ENCODE measurements at regions not wholly inside any gene's neighbourhood (a gene's known extent, or its start where the extent isn't known, plus 50 kb on each side); places are given as distances from the start of the nearest gene placed in this dataset.

DNA sequence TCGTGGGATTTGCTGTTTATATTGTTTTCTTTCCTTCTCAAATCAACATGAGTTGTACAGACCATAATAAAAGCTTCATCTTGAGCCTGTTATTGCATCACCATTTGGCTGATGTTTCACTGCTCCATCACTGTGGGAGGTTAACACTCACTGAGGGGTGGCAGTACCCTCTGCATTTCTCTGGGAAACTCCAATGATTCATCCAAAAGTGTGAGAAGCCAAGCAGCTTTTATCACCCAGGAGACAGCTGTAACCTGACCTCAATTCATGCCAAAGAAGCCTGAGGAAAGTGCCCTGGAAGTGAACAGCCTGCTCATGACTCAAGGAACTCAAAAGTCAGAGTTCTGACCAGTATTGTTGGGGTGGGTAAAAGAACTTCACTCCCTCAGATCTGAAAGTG is 84.1 kb downstream of the GPR88 start:
- TF ChIP-seq, protein P1, sequence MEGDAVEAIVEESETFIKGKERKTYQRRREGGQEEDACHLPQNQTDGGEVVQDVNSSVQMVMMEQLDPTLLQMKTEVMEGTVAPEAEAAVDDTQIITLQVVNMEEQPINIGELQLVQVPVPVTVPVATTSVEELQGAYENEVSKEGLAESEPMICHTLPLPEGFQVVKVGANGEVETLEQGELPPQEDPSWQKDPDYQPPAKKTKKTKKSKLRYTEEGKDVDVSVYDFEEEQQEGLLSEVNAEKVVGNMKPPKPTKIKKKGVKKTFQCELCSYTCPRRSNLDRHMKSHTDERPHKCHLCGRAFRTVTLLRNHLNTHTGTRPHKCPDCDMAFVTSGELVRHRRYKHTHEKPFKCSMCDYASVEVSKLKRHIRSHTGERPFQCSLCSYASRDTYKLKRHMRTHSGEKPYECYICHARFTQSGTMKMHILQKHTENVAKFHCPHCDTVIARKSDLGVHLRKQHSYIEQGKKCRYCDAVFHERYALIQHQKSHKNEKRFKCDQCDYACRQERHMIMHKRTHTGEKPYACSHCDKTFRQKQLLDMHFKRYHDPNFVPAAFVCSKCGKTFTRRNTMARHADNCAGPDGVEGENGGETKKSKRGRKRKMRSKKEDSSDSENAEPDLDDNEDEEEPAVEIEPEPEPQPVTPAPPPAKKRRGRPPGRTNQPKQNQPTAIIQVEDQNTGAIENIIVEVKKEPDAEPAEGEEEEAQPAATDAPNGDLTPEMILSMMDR (IDR thresholded peaks at IDR 0.05; ENCODE audit: low read depth, low read length, poor library complexity, severe bottlenecking): no peak
- no peak for TF ChIP-seq EZH2phosphoT487 (IDR thresholded peaks at IDR 0.05; ENCODE audit: borderline replicate concordance, low read length)
